HG03064 (cell line): ENCODE measurements at regions not wholly inside any gene's neighbourhood (a gene's known extent, or its start where the extent isn't known, plus 50 kb on each side); places are given as distances from the start of the nearest gene placed in this dataset.

Experiments
- ATAC-seq: cut with Tn5 transposase; IDR thresholded peaks from one replicate; pipeline ENCODE4 v1.9.1; 2021; ENCODE audit warnings: low read depth; ENCODE audit not compliant: unreplicated experiment

DNA sequence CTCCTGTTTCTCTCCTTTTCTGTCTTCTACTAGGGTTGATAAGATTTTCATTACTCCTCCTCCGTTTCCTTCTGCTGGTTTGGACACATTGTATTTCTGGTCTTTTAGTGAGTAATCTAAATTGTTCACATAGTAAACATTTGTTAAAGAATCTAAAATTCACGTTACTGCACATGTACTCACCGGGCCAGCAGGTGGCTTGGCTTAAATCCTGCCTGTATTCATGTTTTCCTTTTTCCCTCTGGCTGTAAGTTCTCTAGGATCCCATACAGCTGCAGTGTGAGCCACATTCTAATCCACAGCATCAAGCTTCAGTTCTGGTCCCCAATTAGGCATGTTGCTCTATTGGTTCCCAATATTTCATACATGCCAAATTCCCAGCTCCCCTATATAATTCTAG lies 958.3 kb downstream of the ADGRL2 start:
- ATAC-seq: no peak

- no peak for ATAC-seq
Measured at GRCh38 chr1:82755671-82756070, 954.9 kb downstream of the ADGRL2 start.

DNA sequence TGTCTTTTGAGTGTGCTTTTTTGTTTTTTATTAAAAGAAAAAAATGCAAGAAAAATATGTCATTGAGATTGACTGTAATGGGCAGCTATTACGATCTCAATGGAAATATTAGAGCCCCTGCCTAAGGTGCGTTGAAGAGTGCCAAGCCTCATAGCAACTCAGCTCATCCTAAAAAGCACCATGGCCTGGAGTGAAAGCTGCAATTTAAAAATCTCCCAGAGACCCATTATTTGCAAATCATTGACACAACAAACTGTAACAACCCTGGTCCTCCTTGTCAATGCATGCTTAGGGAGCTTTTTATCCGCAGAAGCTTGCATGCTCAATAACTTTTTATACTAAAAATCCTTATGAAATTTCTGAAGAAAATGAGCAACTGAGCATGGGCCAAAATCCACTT lies 954.5 kb downstream of the ADGRL2 start:
- ATAC-seq: no peak

GRCh38 chr1:82752046-82752445 lies 951.3 kb downstream of the ADGRL2 start:
- no peak for ATAC-seq

DNA sequence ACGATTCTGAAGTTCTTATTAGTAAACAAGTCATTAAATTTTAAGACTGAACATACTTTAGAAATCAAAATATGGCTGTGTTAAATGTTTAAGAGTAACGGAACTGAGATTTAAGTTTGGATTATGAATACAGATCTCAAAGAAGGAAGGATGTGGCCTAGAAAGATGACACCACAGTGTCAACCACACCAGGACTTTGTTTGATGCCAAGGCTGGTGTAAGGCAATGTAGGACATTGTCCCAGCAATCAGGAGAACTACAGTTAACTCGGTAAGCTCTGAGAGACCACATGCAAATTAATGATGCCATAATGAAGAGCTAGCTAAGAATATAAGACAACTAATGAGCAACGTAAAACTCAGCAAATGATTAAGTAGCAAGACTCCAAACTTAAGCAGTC lies 932.9 kb downstream of the ADGRL2 start:
- no peak for ATAC-seq

DNA sequence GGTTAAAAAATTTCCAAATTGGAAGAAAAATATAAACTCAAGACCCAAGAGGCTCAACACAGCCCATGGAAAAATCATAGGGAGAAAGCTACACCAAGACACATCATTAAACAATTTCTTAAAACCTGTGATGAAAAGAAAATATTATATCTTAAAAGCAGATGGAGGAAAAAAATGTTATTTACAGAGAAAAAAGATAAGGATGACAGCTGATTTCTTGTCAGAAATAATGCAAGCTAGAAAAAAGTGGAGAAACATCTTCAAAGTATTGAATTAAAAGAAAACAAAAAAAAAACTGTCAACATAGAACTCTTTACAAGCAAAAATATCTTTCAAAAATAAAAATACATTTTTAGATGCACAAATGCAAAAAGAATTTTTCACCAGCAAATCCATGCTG lies 930.5 kb downstream of the ADGRL2 start:
- ATAC-seq: no peak

DNA sequence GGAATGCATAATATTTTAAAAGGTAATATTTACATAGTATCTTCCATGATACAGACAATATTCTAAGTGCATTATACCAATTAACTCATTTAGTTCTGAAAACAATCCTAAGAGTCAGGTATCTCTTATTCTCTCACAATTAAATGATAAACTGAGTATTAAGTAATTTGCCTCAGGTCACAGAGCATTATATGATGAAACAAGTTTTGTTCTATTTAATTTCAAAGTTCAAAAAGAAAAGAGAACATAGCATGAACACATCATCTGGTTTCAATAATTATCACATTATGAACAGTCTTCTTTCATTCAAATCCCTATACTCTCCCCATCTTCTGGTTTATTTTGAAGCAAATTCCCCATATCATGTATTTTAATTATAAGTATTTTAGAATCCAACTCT lies 927.5 kb downstream of the ADGRL2 start:
- no peak for ATAC-seq

DNA sequence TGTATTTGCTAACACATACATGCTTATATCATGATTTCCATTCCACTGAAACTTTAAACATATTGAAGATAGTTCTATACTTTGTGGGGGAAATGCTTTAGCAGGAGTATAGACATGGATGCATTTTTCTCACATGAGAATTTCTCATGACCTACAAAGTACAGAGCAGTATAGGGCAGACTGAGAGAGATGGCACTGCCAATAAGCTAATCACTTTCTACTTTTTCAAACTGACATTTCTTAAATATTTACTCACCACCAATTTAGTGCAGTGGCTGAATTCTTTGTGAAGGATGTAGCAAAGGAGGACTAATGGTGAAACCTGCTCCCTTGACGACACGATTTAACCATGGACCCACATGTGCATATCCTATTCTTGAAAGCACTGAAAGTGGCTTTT lies 923.5 kb downstream of the ADGRL2 start:
- ATAC-seq: no peak

DNA sequence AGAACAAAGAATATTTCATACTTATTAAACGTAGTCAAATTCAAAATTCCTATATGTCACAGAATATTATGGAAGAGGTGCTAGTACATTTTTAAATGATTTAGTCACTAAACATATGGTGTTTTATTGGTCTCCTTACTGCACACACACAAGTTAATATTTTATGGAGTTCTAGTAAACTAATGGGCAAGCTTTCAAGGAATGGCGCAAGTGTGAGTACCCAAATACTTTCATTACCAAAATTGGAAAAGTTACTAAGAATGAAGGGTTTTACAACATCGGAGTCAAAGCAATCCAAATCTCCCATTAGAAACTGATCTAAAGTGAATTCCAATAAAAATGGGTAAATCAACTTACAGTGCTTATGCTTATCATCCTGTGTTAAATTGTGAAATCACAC lies 921.9 kb downstream of the ADGRL2 start:
- ATAC-seq: no peak

DNA sequence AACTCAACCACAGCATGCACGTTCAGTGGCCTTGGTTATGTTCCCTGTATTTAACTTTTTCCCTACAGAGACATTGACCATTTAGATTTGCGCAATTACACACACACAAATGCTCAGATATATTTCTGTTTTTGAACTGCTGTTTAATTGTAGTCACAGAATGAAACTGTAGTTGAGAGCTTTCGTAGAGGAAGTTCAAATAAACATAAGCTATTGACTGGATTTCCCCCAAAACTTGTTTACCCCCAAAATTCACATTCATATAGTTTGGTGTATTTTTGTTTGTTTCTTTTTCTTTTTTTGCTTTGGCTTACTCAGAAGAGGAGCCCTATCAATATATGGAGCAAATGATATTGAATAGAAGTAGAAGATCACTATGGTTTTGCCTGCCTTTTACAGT lies 921.0 kb downstream of the ADGRL2 start:
- ATAC-seq: no peak

DNA sequence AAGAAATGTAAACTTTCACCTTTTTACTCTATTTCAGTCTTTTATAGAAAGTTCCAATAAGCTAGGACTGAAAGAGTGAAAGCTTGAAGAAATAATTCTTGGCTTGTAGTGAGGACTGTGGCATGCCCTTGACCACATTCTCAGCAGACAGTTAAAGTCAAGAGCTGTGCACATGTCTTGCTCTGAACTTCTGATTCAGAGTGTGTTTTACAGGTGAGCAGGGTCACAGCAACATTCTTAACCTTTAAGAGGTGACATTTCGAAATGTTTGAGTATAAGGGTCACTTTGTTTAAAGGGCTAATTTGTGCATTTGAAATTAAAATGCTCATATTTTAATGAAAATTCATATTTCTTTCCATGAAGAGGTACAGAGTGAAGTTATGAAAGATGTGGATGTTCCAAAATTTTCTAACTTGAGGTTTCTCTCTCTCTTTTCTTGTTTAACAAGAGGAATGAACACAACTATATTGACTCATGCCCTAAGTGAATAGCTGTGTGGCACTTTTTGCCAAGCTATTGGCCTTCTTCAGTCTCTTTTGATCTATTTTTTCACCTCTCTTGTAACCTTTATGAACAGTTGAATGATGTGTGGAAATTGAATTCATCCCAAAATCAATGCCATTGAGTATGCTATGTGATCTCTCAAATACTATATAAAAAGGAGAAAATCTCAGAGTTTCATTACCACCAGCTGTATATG lies 918.1 kb downstream of the ADGRL2 start:
- no peak for ATAC-seq

DNA sequence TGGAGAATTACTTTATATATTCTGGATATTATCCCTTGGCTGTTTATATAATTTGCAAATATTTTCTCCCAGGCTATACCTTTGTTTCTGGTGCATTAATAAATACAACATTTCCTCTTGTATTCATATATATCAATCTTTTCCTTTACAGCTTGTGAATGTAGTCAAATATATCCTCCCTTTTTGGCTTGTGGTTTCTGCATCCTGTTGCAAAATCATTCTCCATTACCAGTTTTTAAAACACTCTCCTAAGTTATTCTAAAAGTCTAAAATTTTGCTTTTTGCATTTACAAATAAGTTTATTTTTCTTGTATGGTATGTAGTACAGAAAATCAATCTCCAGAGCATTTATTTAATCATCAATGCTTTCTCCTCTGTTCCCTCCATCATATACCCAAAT lies 909.4 kb downstream of the ADGRL2 start:
- ATAC-seq: no peak

DNA sequence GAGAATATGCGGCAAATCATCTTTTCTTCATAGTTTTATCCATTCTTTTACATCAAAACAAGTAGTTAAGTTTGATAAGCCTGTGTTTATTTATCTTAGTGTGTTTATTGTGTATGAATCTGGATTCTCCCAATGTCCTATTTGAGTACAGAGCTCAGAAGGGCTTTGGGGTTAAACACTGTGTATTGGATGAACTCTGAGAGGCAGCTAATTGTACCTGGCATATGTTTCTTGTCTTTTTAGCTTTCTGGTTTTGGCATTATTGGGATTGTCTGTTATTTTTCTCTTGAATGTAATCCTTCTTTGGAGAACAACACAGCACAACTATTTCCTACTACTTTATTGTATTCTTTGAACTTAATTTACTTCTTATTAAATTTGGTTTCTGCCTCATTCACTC lies 906.9 kb downstream of the ADGRL2 start:
- no peak for ATAC-seq

DNA sequence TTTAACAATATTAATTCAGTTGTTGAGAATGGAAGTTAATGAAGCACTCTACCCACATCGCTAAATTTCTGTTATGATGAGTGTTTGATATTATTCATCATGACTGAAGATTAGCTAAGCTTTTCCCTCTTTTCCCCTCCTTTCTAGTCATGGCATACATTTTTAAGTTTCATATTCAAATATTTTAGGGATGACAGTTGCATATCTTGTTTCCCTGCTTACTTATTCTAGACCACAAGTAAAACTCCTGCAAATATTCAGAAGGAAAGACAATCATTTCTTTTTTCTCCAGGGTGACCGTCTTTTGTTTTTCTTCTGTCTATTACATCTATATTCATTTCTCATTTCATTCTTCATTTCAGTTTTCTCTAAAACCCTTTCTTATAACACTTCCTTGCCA lies 906.0 kb downstream of the ADGRL2 start:
- ATAC-seq: no peak

GRCh38 chr1:82704966-82705365 lies 904.2 kb downstream of the ADGRL2 start:
- ATAC-seq: no peak

GRCh38 chr1:82704393-82704792 lies 903.7 kb downstream of the ADGRL2 start:
- ATAC-seq: no peak

DNA sequence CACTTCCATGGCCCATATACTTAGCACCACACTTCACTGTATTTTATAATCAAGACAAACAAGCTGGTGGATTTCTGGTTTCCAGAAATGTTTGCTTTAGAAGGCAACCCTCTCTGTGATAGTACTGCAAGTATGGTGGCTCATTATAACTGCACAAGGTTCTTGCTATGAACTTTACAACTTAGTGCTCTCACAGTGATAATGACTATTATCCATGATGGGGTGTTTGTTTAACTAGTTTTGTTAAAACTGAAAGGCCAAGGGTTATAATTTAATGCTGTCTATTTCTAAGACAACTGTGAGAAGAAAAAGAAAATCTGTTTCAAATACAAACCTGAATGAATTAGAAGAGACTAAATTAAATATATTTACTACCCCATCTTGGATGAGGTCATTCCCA lies 903.2 kb downstream of the ADGRL2 start:
- ATAC-seq: no peak

DNA sequence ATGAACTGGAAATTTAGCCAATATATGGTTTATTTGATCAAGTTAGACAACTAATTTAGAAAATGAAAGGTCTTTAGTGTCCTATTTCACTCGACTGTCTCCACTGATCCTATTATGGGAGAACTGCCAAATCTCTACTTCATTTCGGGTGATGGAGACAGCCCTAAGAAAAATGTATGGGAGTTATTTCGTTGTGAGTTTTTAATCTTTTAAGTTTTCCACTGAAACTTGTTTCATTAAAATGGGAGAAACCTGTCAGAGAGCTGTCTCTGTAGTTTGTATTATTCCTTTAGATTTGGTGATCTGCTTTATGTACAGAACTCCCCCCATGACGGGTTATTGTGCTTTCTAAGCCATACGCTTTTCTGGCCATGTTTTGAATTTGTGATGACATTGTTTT lies 899.7 kb downstream of the ADGRL2 start:
- no peak for ATAC-seq

DNA sequence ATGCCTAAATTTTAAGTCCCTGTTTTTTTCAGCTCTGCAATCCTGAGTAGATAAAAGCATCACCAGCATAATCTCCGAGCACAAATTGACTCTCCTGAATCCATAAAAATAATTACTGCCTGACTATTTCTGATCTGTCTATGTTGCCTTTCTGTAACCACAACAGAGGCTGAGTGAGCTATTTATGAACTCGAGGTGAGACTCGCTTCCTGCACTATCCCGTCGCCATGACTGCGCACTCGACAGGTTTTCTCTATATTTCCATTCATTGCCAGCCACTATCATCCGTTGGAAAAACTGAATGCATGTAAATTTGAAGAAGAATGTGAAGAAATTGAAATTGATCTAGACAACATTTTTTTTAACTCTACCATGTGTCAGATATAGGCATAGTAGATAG lies 897.2 kb downstream of the ADGRL2 start:
- no peak for ATAC-seq

DNA sequence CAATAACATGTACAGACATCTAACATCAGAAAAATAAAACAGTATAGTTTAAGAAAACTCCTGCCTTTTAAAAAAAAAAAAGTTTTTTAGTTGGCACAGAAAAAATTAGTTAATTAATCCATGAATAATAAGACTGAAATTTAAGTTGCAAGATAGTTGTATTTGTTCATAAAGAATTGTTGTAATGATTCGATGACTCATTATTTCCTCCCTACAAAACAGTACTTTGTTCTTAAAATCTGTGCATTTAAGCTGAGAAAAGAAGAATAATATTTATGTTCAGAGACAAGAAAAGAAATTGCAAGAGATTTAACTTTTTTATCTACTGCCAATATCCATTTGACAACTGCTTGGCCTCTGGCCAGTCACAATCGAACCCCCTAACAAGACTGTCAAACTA lies 894.7 kb downstream of the ADGRL2 start:
- ATAC-seq: no peak

DNA sequence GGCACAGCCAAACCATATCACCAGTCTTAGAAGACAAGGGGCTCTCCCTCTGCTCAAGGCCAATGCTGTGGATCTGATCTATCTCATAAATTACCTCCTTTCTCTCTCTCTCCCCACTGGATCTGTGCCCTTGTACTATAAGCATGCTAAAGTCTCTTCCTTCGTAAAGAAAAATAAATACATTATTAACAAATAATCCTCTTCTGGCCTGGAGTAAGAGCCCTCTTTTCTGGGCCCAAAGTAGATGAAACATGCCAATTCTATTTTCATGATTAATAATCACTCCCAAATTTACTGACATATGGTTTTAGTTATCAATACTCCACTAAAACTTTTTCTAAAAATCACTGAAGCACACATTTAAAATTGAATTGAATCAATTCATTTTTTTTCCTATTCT lies 889.7 kb downstream of the ADGRL2 start:
- ATAC-seq: no peak

DNA sequence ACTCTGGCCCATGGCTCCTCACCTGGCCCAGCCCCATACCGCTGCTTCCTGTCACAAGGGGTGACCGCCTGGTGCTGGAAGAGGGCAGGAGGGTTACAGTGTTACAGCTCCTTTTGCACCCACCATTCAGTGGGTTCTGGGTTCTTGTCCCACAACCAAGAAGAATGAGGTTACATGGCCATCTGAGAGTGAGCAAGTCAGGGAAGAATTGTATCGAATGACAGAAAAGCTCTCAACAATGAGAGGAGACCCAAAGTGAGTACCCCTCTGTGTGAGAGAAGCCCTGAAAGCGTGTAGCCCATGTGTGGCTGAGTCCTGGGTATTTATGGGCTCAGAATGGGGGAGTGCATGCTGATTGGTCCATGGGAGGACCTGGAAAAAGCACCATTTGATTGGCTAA lies 888.5 kb downstream of the ADGRL2 start:
- no peak for ATAC-seq

- no peak for ATAC-seq
Measured at GRCh38 chr1:82686774-82687173, 886.0 kb downstream of the ADGRL2 start.
